ENCODE measurements at regions not wholly inside any gene's neighbourhood (a gene's known extent, or its start where the extent isn't known, plus 50 kb on each side); places are given as distances from the start of the nearest gene placed in this dataset.
A peak's percentile ranks its signal among the peaks of the same experiment; 100 is the strongest.

DNA sequence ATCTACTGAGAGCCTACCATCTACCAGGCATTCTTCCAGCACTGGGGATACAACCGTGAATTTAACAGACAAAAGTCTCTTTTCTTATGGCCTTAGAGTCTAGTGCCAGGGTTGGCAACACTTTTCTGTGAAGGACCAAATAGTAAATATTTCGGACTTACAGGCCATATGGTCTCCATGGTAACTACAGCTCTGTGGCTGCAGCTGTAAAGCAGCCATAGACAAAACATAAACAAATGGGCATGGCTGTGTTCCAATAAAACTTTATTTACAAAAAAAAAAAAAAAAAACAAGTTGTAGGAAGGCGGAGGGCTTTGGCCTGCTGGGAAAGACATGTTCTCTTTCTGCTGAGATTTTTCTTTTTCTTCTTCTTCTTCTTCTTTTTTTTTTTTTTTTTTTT lies 98.7 kb downstream of the ABCC12 start:
- Histone ChIP-seq H3K9ac (no peak overlapping the region), H3K36me3 (ENCODE audit: low read depth) (no peaks in the 10 kb centered on the region), H3K9me2 (ENCODE audit: insufficient read depth) (no peaks in the 10 kb centered on the region), H4K20me1 (ENCODE audit: insufficient read depth) (no peaks in the 10 kb centered on the region), H2AFZ (no peak overlapping the region), H3K27ac (no peak overlapping the region), H3K79me2 (ENCODE audit: insufficient read depth) (no peaks in the 10 kb centered on the region), H3K4me3 (no peak overlapping the region), H3K4me2 (ENCODE audit: unreplicated experiment) (no peak overlapping the region), H3F3A (ENCODE audit: insufficient read depth) (no peaks in the 10 kb centered on the region), H3K27me3 (replicated peaks; ENCODE audit: insufficient read depth) (0 out of 2 replicates have a peak, but pooled peaks cover 12% of the 10 kb centered on the region), H3K4me1 (ENCODE audit: insufficient read depth) (peaks cover 4% of the 10 kb centered on the region), H3K9me3 (ENCODE audit: low read depth) (no peaks in the 10 kb centered on the region)
- no peak for DNase-seq
- WGBS, 2 experiments (ENCODE audit: low coverage in 1 of 2, low lambda C conversion rate in 2 of 2, missing lambda C conversion rate in 2 of 2) = 82 to 85% methylated on average over 3 of the region's 3 CpGs
- in situ Hi-C loops (cut with MboI) = no loop called here
- TF ChIP-seq EZH2phosphoT487 (IDR thresholded peaks at IDR 0.05; ENCODE audit: insufficient read depth, low read depth) (no peak), EZH2 (IDR thresholded peaks at IDR 0.05; ENCODE audit: insufficient read depth, poor library complexity, severe bottlenecking) (no peak)

DNA sequence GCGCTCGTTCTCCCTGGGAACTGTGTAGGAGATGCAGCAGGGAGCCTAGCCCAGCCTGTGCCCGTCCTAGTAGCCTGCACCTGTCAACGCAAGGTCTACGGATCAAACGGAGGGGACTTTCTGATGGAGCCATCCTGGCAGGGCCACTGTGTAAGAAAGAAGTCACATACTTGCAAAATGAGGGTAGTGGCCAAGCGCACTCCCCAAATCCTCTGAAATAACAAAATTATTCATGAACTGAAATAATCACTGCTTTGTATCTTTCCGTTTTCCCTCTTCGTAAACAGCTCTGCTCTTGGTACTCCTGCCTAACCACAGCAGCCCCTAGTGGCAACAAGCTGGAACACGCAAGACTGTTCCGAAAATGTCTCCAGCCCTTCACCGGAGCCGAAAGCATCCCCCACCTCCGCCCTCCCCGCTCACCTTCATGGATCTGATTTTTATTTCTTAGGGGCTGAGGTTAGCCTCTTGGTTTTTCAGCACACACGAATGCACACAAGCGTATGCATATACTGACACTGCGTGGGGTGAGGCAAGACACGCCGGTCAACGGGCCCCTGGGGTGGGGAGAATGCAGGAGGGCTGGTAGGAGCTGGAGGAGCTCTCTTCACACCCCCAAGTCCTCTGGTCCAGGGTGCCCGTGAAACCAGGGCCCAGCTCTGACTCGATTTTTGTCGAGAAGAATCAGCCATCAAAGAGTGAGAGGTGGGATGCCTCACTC lies 100.8 kb downstream of the ABCC12 start:
- WGBS, 2 experiments (ENCODE audit: low coverage in 1 of 2, low lambda C conversion rate in 2 of 2, missing lambda C conversion rate in 2 of 2) = 30 to 33% methylated on average over 24 of the region's 24 CpGs
- Histone ChIP-seq H3K4me1 (ENCODE audit: insufficient read depth) (peaks cover 4% of the 10 kb centered on the region), H3K27me3 (replicated peaks; ENCODE audit: insufficient read depth) (0 out of 2 replicates have a peak, but pooled peaks cover 12% of the 10 kb centered on the region), H3K4me3 (no peak overlapping the region), H2AFZ (peak overlapping the region; percentile 56; the same call in 1 of the 2 replicates), H3K36me3 (ENCODE audit: low read depth) (no peaks in the 10 kb centered on the region), H3K9ac (no peak overlapping the region), H3K27ac (no peak overlapping the region), H3K9me3 (ENCODE audit: low read depth) (no peaks in the 10 kb centered on the region), H4K20me1 (ENCODE audit: insufficient read depth) (no peaks in the 10 kb centered on the region), H3F3A (ENCODE audit: insufficient read depth) (no peaks in the 10 kb centered on the region), H3K79me2 (ENCODE audit: insufficient read depth) (no peaks in the 10 kb centered on the region), H3K9me2 (ENCODE audit: insufficient read depth) (no peaks in the 10 kb centered on the region), H3K4me2 (ENCODE audit: unreplicated experiment) (peak overlapping the region; percentile 56)
- DNase-seq = peak; percentile 81
- TF ChIP-seq EZH2phosphoT487 (IDR thresholded peaks at IDR 0.05; ENCODE audit: insufficient read depth, low read depth) = no peak
- TF ChIP-seq EZH2 (IDR thresholded peaks at IDR 0.05; ENCODE audit: insufficient read depth, poor library complexity, severe bottlenecking) = no peak
- in situ Hi-C loops (cut with MboI) = no loop called here

DNA sequence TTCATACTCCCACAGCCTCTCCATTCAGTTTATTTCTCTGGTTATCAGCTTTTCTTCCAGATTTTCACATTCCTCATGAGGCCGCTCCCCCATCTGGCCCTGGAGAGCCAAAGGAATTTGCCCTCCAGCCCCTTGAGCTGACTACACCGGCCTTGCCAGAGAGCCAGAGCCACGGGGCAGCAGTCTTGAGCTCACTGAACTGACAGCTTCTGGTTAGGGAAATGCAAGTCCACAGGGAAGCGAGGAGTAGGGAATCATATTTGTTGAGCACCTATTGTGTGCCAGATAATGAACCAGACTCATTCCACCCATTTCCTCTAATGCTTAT lies 102.4 kb downstream of the ABCC12 start:
- no peak overlapping the region for H3K27ac ChIP-seq
- no peaks in the 10 kb centered on the region for H4K20me1 ChIP-seq (ENCODE audit: insufficient read depth)
- DNase-seq = peak; percentile 14
- no peaks in the 10 kb centered on the region for H3F3A ChIP-seq (ENCODE audit: insufficient read depth)
- no peak overlapping the region for H3K9ac ChIP-seq
- no peak overlapping the region for H3K4me2 ChIP-seq (ENCODE audit: unreplicated experiment)
- no peak overlapping the region for H3K4me3 ChIP-seq
- no peaks in the 10 kb centered on the region for H3K79me2 ChIP-seq (ENCODE audit: insufficient read depth)
- no peaks in the 10 kb centered on the region for H3K36me3 ChIP-seq (ENCODE audit: low read depth)
- in situ Hi-C loops (cut with MboI) = no loop called here
- no peaks in the 10 kb centered on the region for H3K9me2 ChIP-seq (ENCODE audit: insufficient read depth)
- peaks cover 4% of the 10 kb centered on the region for H3K4me1 ChIP-seq (ENCODE audit: insufficient read depth)
- TF ChIP-seq EZH2 (IDR thresholded peaks at IDR 0.05; ENCODE audit: insufficient read depth, poor library complexity, severe bottlenecking) (no peak), EZH2phosphoT487 (IDR thresholded peaks at IDR 0.05; ENCODE audit: insufficient read depth, low read depth) (no peak)
- H3K9me3 ChIP-seq (ENCODE audit: low read depth) = no peaks in the 10 kb centered on the region
- WGBS, 2 experiments (ENCODE audit: low coverage in 1 of 2, low lambda C conversion rate in 2 of 2, missing lambda C conversion rate in 2 of 2) = 57 to 62% methylated on average over 4 of the region's 4 CpGs
- 0 out of 2 replicates have a peak, but pooled peaks cover 14% of the 10 kb centered on the region for H3K27me3 ChIP-seq (replicated peaks; ENCODE audit: insufficient read depth)
- no peak overlapping the region for H2AFZ ChIP-seq

DNA sequence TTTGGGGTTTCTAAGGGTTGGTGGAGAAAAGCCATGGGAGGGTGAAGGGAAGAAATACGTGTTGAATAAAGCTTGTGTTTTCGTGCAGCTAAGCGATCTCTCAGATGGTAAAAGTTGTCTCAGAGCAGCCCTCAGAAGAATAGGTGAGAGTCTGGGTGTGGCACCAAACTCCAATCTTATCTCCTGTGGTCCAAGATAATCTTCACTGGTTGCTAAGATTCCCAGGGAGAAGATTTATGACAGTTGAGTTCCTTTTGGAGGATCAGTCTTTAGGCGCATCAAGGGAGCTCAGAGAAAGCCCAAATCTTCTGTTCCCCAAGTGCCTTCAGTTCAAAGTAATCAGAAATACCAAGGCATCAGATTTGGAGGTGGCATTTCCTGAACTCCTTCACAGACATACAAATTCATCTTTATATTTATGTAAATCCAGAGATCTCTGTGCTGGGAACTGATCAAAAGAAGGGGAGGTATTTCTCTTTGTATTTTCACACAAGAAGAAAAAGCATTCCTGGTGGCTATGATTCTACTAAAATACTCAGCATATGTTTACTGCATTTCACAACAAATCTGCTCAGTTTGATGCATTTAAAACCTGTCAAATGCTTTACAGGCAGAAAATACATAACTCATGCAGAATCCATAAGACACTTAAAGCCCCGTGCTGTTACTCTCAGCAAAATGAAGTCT lies 102.9 kb downstream of the ABCC12 start:
- no peak overlapping the region for H3K9ac ChIP-seq
- H3K27me3 ChIP-seq (replicated peaks; ENCODE audit: insufficient read depth) = 0 out of 2 replicates have a peak, but pooled peaks cover 14% of the 10 kb centered on the region
- no peak overlapping the region for H3K4me3 ChIP-seq
- TF ChIP-seq EZH2 (IDR thresholded peaks at IDR 0.05; ENCODE audit: insufficient read depth, poor library complexity, severe bottlenecking) = no peak
- TF ChIP-seq EZH2phosphoT487 (IDR thresholded peaks at IDR 0.05; ENCODE audit: insufficient read depth, low read depth) = no peak
- DNase-seq = no peak
- no peaks in the 10 kb centered on the region for H3K9me3 ChIP-seq (ENCODE audit: low read depth)
- 56 to 63% methylated on average over 5 of the region's 5 CpGs for WGBS, 2 experiments (ENCODE audit: low coverage in 1 of 2, low lambda C conversion rate in 2 of 2, missing lambda C conversion rate in 2 of 2)
- H4K20me1 ChIP-seq (ENCODE audit: insufficient read depth) = no peaks in the 10 kb centered on the region
- H3K9me2 ChIP-seq (ENCODE audit: insufficient read depth) = no peaks in the 10 kb centered on the region
- H3K36me3 ChIP-seq (ENCODE audit: low read depth) = no peaks in the 10 kb centered on the region
- no peak overlapping the region for H2AFZ ChIP-seq
- H3K4me1 ChIP-seq (ENCODE audit: insufficient read depth) = peaks cover 4% of the 10 kb centered on the region
- in situ Hi-C loops (cut with MboI) = no loop called here
- no peaks in the 10 kb centered on the region for H3K79me2 ChIP-seq (ENCODE audit: insufficient read depth)
- H3K27ac ChIP-seq = no peak overlapping the region
- no peaks in the 10 kb centered on the region for H3F3A ChIP-seq (ENCODE audit: insufficient read depth)
- no peak overlapping the region for H3K4me2 ChIP-seq (ENCODE audit: unreplicated experiment)
